ENCODE measurements at regions not wholly inside any gene's neighbourhood (a gene's known extent, or its start where the extent isn't known, plus 50 kb on each side); places are given as distances from the start of the nearest gene placed in this dataset.

DNA sequence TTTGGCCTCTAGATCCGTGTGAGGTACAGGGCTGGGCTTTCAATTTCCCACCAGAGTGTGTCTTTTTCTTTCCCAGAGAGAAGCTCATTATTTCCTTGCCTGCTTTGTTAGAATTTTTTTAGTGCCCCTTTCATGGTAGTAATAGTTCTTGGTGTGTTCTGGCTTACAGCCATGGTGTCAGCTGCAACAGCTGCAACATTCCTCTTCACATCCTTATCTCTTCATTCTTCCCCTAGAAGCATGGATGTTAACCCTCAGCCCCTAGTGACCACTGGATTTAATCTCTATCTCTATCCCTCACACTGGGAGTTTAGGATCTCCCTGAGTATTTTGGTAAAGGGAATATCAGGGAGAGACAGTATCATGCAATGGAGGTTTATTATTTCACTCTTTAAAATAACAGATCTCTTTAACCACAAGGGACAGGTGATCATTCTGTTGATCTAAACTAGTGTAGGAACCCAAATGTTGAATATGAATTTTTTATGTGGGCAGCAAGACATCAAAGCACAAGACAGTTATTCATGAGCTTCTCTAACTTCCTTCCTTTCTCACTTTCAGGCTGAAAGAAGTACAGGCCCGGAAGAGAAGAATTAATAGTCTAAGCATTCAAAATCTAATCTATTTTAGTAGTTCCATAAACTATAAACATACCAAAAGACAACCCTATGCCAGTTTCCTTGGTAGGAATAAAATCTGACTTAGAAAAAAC lies 160.2 kb downstream of the FAM170A start:
- no peak for DNase-seq (ENCODE audit: low read depth in 2 of 2)

DNA sequence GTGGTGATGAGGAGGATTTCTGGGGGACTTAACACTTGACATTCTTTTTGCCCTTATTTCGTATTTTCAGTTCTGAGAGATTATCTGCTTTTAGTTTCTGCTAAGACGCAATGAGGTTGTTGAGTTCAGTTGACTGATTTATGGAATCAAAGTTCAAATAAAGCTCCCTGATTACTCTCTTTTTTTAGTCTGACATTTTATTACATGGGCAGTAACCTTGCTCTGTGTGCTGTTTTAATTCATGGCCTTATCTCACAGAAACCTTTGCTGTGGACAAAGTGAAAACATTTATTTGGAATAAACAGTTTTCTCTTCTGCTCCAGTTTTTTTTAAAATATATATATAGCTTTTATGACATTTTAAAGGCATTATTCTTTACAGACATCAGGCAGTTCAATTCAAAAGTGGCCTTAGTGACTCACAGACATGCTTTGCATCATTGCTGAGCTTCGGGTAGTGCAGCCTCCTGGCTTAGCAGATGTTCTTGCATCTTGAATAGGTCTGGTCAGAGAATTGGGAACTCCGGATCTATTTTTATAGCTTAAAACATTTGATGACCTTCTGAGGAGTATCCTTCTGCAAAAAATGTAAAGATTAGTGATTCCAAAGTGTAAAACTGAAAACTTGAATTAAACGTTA lies 162.9 kb downstream of the FAM170A start:
- DNase-seq (ENCODE audit: low read depth in 2 of 2) = no peak

DNA sequence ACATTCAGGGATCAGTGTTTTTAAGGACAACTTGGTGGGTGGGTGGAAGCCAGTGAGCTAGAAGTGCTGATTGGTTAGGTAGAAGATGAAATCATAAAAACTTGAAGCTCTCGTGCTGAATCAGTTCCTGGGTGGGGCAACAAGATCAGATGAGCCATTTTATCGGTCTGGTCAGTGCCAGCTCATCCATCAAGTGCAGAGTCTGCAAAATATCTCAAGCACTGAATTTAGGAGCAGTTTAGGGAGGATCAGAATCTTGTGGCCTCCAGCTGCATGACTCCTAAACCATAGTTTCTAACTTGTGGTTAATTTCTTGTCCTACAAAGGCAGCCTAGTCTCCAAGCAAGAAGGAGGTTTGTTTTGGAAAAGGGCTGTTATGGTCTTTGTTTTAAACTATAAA lies 166.4 kb downstream of the FAM170A start:
- DNase-seq (ENCODE audit: low read depth in 2 of 2) = no peak

DNA sequence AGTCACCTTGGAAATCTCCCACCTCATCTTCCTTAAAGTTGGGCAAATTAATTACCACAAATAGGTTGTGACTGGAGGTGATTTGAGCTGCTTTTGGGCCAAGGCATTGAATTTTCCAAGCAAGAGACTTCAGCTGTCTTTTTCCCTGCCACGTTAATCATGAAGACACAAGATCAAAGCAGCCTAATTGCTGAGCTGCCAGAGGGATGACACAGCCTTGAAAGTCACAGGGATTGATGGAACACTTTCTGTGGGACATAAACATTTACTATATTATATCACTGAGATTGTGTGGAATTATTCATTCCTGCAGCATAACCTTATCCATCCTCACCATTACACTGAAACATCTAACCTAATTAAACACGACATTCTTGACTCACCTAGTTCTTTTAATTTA lies 172.2 kb downstream of the FAM170A start:
- no peak for DNase-seq (ENCODE audit: low read depth in 2 of 2)

DNA sequence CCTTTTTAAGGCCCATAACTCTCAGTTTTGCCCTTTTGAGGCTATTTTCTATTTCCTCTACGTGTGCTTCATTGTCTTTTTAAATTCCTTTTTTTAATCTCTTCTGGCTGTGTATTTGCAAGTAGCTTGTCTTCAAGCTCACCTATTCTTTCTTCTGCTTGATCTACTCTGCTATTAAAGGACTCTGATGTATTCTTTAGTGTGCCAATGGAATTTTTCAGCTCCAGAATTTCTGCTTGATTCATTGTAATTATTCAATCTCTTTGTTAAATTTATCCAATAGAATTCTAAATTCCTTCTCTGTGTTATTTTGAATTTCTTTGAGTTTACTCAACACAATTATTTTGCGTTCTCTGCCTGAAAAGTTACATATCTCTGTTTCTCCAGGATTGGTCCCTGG lies 178.7 kb downstream of the FAM170A start:
- DNase-seq (ENCODE audit: low read depth in 2 of 2) = no peak

DNA sequence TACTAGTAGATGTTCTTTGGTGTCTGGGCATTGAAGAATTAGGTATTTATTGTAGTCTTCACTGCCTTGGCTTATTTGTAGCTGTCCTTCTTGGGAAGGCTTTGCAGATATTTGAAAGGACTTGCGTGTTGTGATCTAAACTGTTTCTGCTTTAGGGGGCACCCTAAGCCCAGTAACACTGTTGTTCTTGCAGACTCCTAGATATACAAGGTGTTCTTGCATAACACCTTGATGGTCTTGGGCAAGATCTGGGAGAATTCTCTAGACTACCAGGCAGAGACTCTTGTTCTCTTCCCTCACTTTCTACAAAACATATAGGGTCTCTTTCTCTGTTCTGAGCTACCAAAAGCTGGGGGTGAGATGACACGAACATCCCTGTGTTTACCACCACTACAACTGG lies 179.1 kb downstream of the FAM170A start:
- DNase-seq (ENCODE audit: low read depth in 2 of 2) = no peak

DNA sequence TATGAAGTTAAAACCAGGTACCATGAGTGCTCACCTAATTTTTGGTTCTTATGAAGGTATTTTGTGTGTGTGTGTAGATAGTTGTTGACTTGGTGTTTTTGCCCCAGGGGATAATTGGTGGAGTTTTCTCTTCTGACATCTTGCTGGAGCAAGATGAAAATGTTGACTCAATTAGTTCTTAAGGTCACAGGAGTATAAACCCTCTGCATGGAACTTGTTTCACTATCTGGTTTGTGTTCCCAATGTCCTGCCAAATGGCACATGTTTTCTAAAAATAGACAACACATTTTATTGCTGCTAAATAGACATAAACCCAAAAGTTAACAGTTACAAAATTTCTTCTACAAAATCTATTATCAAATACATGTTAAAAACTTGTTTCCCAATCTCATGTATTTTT lies 180.9 kb downstream of the FAM170A start:
- no peak for DNase-seq (ENCODE audit: low read depth in 2 of 2)

DNA sequence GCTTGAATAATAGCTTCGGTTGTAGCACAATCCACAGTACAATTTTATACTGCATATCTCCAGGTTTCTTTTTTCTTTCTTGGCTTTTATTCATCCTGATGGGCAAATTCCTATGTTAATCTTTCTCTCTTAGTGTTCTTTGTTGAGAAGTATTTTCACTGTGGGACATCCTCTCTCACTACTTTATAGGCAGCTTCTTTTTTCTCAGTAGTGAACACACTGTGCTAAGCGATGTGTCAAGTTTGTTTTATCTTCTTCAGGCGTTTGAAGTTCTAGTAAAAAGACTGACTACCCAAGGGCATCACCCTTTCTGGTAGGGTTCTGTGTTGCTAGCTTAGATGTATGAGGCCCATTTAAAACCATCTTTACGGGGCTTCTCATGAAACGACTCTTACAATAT lies 182.1 kb downstream of the FAM170A start:
- DNase-seq (ENCODE audit: low read depth in 2 of 2) = no peak

DNA sequence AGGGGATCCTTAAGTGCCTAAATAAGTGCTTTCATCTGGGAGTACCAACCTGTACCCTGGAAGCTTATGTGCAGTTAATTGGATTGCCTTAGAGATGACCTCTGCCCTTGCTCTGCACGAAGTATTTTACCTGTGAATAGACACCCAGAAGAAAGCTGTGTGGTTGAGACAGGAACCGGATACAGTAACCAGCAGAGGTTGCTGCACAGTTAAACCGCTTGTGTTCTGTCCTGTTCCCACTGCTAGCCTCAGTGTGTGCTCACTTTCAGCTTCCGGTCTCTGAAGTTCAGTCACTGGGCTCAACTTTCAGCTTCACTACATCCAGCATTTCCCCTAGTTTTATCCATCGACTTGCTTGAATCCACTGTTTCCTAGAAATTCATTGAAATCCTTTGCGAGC lies 185.3 kb downstream of the FAM170A start:
- DNase-seq (ENCODE audit: low read depth in 2 of 2) = no peak

DNA sequence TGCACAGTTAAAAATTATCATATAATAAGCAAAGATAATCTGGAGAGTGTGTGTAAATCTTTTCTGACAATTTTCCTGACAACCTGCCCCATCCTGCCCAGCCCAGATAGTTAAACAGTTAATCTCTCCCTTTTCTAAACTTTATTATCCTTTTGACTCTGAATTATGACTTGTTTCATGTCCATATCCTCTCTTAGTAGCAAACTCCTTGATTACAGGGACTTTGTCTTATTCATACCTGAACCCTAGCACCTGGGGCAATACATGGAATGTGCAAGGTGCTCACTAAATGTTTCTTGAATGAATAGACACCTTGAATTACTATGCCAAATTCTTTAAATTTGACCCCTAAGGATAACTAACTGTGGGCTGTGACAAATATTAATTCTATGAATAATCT lies 186.7 kb downstream of the FAM170A start:
- DNase-seq (ENCODE audit: low read depth in 2 of 2) = no peak

DNA sequence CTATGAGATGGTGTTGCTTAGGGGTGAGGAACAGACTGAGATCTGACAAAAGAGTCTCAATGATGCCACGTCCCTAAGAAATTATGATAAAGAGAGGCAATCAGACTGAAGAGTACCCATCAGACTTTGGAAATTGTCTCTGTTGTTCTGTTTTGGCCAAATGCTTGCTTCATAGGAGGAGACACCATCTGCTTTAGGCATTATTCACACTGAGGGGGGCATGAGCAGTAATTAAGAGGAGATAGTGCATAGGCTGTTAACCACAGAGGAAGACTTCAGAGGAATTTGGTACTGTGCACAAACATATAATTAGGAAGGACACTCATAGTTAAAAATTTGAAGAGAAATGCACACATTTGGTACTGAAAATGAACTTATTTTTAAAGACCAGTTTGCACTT lies 190.7 kb downstream of the FAM170A start:
- DNase-seq (ENCODE audit: low read depth in 2 of 2) = no peak

DNA sequence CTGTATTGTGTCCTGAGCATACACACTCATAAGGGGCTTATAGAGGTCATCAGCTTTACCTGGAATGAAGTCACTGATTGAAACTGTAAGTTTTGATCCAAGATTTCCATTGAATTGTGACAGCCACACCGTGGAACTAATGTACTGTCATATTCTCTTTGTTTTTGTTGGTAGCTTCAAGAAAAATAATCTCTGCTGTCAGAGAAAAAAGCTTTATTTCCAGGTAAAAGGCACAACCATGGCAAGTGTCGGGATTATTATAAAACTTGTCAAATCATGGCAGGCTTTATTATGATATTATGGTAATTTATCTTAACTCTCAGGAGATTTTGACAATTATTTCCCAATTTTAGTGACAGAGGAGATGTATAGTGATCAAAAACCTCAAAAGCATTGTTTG lies 191.2 kb downstream of the FAM170A start:
- no peak for DNase-seq (ENCODE audit: low read depth in 2 of 2)

DNA sequence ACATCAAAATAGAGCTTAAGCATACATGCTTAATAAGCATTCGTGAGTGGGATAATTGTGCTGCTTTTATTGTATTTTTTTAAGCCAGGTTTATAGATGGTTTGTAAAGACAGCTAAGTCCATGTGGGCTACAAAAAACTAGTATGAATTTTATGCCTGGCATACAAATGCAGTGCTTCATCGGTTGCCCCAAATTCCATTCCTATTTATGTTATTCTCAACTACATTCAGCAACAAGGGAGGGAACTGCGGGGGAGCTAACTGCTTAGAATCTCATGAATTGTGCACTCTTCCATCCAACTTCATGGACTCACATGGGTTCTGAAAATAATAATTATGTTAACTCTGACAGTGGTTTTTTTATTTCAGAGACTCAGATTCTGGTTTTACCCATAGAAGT lies 199.2 kb downstream of the FAM170A start:
- no peak for DNase-seq (ENCODE audit: low read depth in 2 of 2)

DNA sequence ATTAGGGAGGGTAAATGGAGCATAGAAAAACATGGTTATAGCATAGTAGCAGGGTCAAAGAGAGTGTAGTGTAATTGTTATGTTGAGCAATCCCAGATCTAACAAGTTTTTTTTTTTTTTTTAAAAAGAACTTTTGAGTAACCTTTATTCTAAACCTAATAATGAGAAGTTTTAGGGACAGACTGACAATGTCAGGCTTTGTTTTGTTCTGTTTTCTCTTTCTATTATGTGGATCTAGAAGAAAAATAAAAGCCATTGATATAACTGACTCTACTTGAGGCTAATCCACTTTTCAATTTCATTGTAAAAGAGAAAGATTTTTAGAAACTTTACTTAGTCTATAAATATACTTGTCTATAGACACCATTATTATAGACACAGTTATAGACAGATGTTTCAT lies 200.0 kb downstream of the FAM170A start:
- no peak for DNase-seq (ENCODE audit: low read depth in 2 of 2)

DNA sequence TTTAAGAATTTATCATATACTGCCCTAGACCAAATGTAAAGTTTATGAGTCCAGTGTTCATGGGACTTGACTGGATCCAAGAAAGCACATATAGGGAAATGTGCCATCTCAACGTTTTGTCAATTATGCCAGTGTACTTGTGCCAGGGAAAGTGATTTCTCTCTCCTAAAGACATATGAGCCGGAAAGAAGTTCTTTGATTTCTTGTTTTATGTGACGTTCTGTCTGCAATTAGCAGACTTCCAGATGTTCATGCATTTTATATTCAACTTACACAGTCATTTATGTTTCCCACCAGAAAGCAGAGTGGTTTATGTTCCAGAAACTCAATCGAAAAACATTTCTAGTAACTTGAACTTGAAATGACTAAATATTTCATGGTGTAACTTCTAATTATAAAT lies 203.8 kb downstream of the FAM170A start:
- no peak for DNase-seq (ENCODE audit: low read depth in 2 of 2)

DNA sequence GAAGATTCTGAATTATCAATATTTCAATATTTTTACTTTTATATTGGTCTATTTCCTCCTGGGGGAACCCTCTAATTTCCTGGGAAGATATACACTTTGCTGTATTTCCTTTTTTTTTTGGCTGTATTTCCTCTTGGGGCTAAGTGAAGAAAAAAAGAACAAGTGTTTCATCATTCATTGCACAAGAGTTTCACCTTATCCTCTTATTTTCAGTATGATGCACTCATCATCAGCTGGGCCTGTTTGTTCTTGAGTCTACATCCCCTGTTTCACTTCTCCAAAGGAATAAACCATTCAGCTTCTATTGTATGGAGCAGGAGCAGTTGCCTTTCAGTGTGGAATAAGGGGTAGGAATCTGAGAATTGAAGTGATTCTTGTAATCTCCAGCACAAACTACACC lies 210.8 kb downstream of the FAM170A start:
- no peak for DNase-seq (ENCODE audit: low read depth in 2 of 2)

DNA sequence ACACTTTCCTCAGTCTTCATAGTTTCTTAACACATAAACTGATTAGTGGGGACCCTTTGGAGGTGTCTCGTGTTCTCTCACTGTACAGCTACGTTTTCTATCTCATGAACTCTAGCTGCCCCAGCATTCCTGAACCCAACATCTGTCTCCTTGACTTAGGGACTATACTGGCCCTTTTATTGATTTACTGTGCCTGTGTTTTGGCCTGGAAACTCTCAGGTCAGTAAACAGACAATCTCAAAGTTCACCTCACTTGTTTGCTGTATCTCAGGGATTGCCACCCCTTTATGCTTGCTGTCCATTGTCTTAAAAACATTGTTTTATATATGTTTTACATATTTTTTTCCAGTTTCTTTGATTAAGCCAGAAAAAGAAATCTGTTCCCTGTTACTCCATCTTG lies 222.8 kb downstream of the FAM170A start:
- DNase-seq (ENCODE audit: low read depth in 2 of 2) = no peak

DNA sequence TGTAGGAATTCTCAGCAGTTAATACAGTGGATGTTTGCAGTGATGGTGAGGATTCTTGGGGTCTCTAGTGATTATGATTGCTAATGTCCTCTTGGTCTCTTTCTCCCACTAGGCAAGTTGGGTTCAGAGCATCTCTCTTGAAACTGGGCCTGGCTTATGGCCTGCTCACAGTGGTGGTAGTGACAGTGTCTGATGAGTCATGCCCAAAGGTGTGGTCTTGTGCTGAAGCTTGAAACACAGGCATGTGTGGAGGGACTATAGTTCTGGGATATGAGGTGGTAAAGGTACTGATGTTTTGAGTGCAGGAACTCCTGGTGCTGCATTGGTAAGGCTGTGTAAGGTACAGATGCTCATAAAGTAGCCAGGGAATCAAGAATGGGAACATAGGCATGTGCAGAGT lies 231.1 kb downstream of the FAM170A start:
- no peak for DNase-seq (ENCODE audit: low read depth in 2 of 2)

DNA sequence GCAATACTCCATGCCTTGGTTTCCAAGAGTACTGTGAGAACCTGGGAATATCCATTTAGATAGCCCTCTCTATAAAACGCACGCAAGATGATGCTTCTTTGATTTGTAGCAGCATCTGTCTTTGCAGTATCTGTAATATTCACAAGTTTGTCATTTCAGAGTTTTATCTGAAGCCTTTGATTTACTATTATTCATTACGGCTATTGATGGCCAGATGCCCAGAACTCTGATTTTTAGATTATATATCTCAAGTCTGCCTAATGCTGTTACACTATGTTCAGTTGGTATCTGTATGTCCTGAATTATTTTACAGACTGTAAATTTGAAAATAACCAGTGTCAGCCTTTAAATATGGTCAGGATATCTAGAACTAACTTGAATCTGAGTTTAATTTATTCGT lies 233.3 kb downstream of the FAM170A start:
- DNase-seq (ENCODE audit: low read depth in 2 of 2) = no peak

DNA sequence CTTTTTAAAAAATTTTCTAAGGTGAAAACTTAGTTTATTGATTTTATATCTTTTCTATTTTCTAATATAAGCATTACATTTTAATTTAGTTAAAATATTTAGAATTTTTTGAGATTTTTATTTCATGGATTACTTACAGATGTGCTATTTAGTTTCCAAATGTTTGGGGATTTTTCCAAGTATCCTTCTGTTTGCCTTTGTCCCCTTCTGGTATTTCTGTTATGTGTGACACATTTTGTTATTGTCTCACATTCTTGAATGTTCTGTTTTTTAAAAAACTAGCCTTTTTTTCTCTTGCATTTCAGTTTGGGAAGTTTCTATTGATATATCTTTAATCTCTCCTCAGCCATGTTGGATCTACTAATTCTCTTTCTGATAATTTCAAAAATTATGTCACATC lies 234.9 kb downstream of the FAM170A start:
- no peak for DNase-seq (ENCODE audit: low read depth in 2 of 2)

DNA sequence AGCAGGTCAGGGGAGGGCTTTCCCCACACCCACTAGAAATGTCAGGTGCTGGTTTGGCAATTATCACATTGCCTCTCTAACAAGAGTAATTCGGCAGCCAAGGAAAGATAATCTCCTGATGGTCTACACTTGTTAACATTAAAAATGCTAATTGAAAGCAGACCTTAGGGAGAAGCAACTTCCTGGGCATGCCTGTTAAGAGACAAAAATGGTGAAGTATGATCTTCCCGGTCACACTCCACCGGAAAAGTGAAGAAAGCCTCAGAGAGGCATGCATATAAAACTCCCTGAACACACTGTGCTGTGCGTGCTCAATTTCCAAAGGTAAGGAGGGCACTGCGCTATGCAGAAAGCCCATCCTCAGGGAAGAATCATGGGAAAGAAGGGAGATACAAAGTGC lies 244.3 kb downstream of the FAM170A start:
- DNase-seq (ENCODE audit: low read depth in 2 of 2) = no peak

DNA sequence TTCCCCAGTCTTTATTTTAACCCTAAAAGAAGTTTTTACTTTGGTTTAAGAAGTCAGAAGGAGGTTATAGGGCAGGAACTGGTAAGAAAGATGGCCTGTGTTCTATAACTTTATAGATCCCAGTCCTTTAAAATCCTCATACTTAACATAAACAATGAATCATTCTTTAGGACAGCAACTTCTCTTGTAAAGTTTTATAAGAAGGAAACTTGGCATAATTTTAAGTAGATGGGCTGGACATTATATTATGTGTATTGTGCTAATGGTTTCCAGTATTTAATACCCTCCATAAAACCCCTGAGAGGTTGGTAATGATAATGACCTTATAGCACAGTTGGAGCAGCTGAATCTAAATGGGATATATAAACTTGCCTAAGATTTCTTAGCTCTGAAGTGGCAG lies 247.2 kb downstream of the FAM170A start:
- no peak for DNase-seq (ENCODE audit: low read depth in 2 of 2)

DNA sequence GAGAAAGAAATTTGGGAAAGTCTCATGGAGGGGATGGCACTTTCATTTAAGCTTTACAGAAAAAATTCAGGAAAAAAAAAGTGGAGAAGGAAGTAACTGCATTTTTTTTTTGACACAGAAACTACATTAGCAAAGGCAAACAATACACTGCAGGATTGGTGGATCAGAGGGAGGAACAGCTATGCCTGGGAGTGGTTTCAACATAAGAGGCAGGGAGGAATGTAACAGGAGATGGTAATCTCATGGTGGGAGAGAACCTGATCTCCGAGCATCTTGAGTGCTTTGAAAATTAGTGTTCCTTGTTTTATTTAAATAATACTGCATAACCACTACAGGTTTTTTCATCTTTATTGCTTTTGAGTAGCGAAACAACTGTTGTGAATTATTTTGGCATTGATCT lies 249.4 kb downstream of the FAM170A start:
- no peak for DNase-seq (ENCODE audit: low read depth in 2 of 2)

DNA sequence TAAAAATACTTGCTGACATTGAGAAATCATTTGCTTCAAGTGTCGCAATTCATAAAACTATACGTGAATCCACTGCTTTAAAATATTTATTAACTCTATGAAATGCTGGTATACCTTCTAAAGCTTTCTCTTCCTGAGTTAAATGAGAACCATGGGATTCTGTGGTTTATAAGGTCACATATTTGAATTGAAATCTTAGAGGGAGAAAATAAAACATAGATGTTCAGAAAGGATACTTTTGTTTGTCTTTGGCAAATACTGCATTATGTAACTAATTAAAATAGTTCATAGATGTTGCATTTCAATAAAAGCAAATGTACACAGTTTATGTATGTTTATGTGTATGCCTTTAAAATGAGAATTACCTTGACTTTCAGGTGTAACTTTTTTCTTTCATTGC lies 250.1 kb downstream of the FAM170A start:
- DNase-seq (ENCODE audit: low read depth in 2 of 2) = no peak
